ENCODE measurements at regions not wholly inside any gene's neighbourhood (a gene's known extent, or its start where the extent isn't known, plus 50 kb on each side); places are given as distances from the start of the nearest gene placed in this dataset.

GRCh38 chr3:182713743-182714517 lies 79.4 kb upstream of the ATP11B start:
- H3K4me3 Mint-ChIP-seq, result no peak overlapping the region
- 71% methylated on average over 3 of the region's 4 CpGs for WGBS (ENCODE audit: insufficient coverage)

GRCh38 chr3:182715006-182715405 lies 78.3 kb upstream of the ATP11B start:
- Mint-ChIP-seq H3K4me3 (no peak overlapping the region), H3K27ac (no peak overlapping the region), H3K9me3 (no peaks in the 10 kb centered on the region), H3K36me3 (no peaks in the 10 kb centered on the region), H3K4me1 (peaks cover 0 to 7% of the 10 kb centered on the region in 2 donors), H3K27me3 (ENCODE audit: low read depth in 2 of 2) (peaks cover 0 to 7% of the 10 kb centered on the region in 2 donors)
- DNase-seq (no peak), ATAC-seq (no peak)
- 89% methylated on average over 2 of the region's 2 CpGs for WGBS (ENCODE audit: insufficient coverage)
- no peaks in the 10 kb centered on the region for H3K36me3 ChIP-seq (ENCODE audit: control insufficient read depth, insufficient read depth, low read length)
- H3K4me3 ChIP-seq (ENCODE audit: low read length), result no peak overlapping the region
- no peaks in the 10 kb centered on the region for H3K27me3 ChIP-seq (ENCODE audit: control insufficient read depth, insufficient read depth, low read length)
- no peak for TF ChIP-seq CTCF (IDR thresholded peaks at IDR 0.05)
- intact Hi-C loops (cut with micrococcal nuclease), result no loop called here
- no peaks in the 10 kb centered on the region for H3K4me1 ChIP-seq (ENCODE audit: control insufficient read depth, insufficient read depth, low read length)
- no peak overlapping the region for H3K27ac ChIP-seq (ENCODE audit: low read length)
- no peaks in the 10 kb centered on the region for H3K9me3 ChIP-seq (ENCODE audit: control insufficient read depth, insufficient read depth, low read length)

More at GRCh38 chr3:182713743-182714517, 79.4 kb upstream of the ATP11B start:
- Mint-ChIP-seq H3K4me1 (peaks cover 0 to 7% of the 10 kb centered on the region in 2 donors), H3K36me3 (no peaks in the 10 kb centered on the region), H3K9me3 (no peaks in the 10 kb centered on the region), H3K27me3 (ENCODE audit: low read depth in 2 of 2) (peaks cover 0 to 12% of the 10 kb centered on the region in 2 donors), H3K27ac (no peak overlapping the region)
- Histone ChIP-seq H3K9me3 (ENCODE audit: control insufficient read depth, insufficient read depth, low read length) (no peaks in the 10 kb centered on the region), H3K4me3 (ENCODE audit: low read length) (no peak overlapping the region), H3K27ac (ENCODE audit: low read length) (no peak overlapping the region), H3K27me3 (ENCODE audit: control insufficient read depth, insufficient read depth, low read length) (no peaks in the 10 kb centered on the region), H3K4me1 (ENCODE audit: control insufficient read depth, insufficient read depth, low read length) (no peaks in the 10 kb centered on the region), H3K36me3 (ENCODE audit: control insufficient read depth, insufficient read depth, low read length) (no peaks in the 10 kb centered on the region)
- DNase-seq (peak in 1 of 2 donors; percentile 63), ATAC-seq (peak; percentile 57 to 69 (median 64))
- intact Hi-C loops (cut with micrococcal nuclease), result loop anchor here (1.0 kb wide), 1 partner anchor 123 kb away; no protein-coding TSS in a partner anchor
- peak; percentile 53 for TF ChIP-seq CTCF (IDR thresholded peaks at IDR 0.05)

GRCh38 chr3:182716114-182716688 lies 77.1 kb upstream of the ATP11B start:
- no CpG with 5 or more reads among the region's 1 CpG for WGBS (ENCODE audit: insufficient coverage)
- no peak overlapping the region for H3K27ac ChIP-seq (ENCODE audit: low read length)
- no peak overlapping the region for H3K4me3 Mint-ChIP-seq

More at GRCh38 chr3:182716114-182716688, 77.1 kb upstream of the ATP11B start:
- no peak for ATAC-seq
- Histone ChIP-seq H3K36me3 (ENCODE audit: control insufficient read depth, insufficient read depth, low read length) (no peaks in the 10 kb centered on the region), H3K4me3 (ENCODE audit: low read length) (no peak overlapping the region), H3K4me1 (ENCODE audit: control insufficient read depth, insufficient read depth, low read length) (no peaks in the 10 kb centered on the region), H3K9me3 (ENCODE audit: control insufficient read depth, insufficient read depth, low read length) (no peaks in the 10 kb centered on the region), H3K27me3 (ENCODE audit: control insufficient read depth, insufficient read depth, low read length) (no peaks in the 10 kb centered on the region)
- no peak for TF ChIP-seq CTCF (IDR thresholded peaks at IDR 0.05)
- Mint-ChIP-seq H3K27me3 (ENCODE audit: low read depth in 2 of 2) (no peaks in the 10 kb centered on the region), H3K27ac (peak overlapping the region in 1 of 2 donors; percentile 35), H3K9me3 (no peaks in the 10 kb centered on the region), H3K4me1 (peaks cover 0 to 7% of the 10 kb centered on the region in 2 donors), H3K36me3 (no peaks in the 10 kb centered on the region)
- no peak for DNase-seq
- intact Hi-C loops (cut with micrococcal nuclease), result no loop called here
